HFF-Myc (cell line): ENCODE measurements at regions not wholly inside any gene's neighbourhood (a gene's known extent, or its start where the extent isn't known, plus 50 kb on each side); places are given as distances from the start of the nearest gene placed in this dataset.

Experiments
- DNase-seq: peaks from one replicate; pipeline ENCODE4 v3.0.0-alpha.2; 2011; ENCODE audit warnings: low read depth; ENCODE audit errors: extremely low read depth
- H3K4me3 ChIP-seq: replicated peaks from 2 replicates; pipeline ENCODE4 v1.5.1; 2011; ENCODE audit warnings: low read depth, mild to moderate bottlenecking, control low read depth, low read length
- TF ChIP-seq, protein P1 (sequence below): IDR thresholded peaks from 2 replicates; pipeline ENCODE4 v1.5.1; 2012; ENCODE audit warnings: mild to moderate bottlenecking, low read depth, low read length, control low read depth; ENCODE audit errors: missing control alignments

DNA sequence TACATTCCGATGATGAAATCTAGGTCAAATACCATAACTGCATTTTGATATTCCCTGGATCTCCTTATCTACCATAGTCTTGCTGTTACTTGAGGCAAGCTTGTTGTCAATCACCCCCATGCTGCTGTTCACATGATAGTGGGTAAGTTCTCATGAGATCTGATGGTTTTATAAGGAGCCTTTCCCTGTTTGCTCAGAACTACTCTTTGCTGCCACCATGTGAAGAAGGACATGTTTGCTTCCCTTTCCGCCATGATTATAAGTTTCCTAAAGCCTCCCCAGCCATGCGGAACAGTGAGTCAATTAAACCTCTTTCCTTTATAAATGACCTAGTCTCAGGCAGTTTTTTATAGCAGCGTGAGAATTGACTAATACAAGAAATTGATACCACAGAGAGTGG, 432.0 kb downstream of the GLUD2 start:
- H3K4me3 ChIP-seq, result no peak overlapping the region
- DNase-seq, result no peak
- TF ChIP-seq, protein P1, sequence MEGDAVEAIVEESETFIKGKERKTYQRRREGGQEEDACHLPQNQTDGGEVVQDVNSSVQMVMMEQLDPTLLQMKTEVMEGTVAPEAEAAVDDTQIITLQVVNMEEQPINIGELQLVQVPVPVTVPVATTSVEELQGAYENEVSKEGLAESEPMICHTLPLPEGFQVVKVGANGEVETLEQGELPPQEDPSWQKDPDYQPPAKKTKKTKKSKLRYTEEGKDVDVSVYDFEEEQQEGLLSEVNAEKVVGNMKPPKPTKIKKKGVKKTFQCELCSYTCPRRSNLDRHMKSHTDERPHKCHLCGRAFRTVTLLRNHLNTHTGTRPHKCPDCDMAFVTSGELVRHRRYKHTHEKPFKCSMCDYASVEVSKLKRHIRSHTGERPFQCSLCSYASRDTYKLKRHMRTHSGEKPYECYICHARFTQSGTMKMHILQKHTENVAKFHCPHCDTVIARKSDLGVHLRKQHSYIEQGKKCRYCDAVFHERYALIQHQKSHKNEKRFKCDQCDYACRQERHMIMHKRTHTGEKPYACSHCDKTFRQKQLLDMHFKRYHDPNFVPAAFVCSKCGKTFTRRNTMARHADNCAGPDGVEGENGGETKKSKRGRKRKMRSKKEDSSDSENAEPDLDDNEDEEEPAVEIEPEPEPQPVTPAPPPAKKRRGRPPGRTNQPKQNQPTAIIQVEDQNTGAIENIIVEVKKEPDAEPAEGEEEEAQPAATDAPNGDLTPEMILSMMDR, result no peak

DNA sequence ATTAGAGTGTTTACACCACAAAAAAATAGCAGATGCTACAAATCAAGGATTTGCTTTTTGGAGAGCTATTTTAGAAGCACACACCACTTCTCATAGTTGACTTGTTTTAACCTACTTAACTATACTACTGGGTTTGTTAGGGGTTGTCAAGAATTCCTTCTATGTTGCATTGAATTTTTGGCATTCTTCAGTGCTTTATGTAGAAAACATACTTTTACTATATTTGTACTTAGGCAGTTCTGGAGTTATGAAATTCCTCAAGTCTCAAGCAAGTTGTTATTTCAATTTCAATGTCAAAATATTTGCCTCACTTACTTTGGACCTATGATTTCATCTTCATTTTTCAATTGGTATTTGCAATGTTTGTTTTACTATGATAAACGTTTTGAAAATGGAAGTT, 449.6 kb downstream of the GLUD2 start:
- no peak overlapping the region for H3K4me3 ChIP-seq
- TF ChIP-seq, protein P1, result no peak
- no peak for DNase-seq

DNA sequence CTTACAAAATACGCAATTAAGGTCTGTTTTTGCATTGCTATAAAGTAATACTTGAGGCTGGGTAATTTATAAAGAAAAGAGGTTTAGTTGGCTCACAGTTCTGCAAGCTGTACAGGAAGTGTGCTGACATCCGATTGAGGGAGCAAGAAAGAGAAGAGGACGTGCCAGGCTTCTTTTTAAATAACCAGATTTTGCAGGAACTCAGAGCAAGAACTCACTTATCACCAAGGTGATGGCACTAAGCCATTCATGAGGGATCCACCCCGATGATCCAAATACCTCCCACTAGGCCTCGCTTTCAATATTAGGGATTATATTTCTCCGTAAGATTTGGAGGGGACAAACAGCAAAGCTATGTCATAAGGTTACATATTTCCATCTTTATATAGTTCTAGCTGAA, 456.7 kb downstream of the GLUD2 start:
- no peak overlapping the region for H3K4me3 ChIP-seq
- no peak for DNase-seq
- TF ChIP-seq, protein P1, result no peak

DNA sequence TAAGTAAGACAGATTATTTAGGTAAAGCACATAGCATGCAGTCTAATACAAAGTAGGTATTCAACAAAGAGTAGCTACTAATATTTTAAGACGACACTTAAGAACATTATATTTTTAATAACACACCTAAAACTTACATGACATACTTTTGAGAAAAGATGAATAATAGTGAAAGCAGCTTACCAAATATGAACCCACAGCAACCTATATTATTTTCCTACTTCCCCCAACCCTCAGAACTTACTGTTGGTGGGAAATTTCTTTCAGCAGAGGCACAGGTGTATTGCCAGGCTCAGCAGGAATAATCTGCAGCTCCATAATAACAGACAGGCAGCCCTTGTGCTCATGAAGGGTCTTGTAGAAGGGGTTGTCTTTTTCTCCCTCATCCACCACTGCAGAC, 498.9 kb downstream of the GLUD2 start:
- TF ChIP-seq, protein P1, result no peak
- no peak for DNase-seq
- H3K4me3 ChIP-seq, result no peak overlapping the region

DNA sequence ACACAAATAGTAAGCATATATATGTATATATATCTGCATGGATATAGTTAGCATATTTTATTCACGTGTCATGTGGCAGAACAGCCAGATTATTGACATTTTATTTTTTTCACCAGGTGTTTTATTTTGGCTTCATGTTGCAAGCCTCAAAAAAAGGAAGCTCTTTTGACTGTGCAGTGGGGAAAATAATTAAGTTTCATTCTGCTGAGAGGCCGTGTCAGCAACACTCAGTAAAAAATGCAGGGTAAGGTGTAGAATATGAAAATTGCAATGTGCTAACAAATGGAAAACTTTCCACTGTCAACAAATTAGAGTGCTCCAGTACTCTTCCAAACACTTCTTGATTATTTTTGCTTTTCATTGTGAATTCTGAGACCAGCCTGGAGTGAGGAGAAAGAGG, 511.5 kb downstream of the GLUD2 start:
- DNase-seq, result no peak
- TF ChIP-seq, protein P1, result no peak
- no peak overlapping the region for H3K4me3 ChIP-seq

DNA sequence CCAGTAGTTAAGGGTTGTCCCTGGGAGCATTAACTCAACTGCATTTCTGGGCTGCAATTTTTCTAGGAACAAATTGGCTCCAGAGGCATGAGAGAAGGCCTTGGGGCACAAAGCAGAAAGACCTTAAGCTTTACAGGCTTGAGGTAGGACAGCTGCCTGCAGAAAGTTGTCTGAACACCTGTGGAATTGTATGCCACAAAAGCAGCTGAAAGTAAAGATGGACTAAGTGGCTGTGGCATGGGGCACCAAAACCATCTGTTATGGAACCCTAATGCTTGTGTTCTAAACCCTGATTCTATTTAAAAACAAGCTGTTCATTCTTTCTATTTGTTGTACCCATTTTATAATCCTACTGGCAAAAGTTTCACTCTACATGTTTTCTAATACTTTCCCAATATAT, 515.2 kb downstream of the GLUD2 start:
- no peak for DNase-seq
- TF ChIP-seq, protein P1, result no peak
- H3K4me3 ChIP-seq, result no peak overlapping the region

DNA sequence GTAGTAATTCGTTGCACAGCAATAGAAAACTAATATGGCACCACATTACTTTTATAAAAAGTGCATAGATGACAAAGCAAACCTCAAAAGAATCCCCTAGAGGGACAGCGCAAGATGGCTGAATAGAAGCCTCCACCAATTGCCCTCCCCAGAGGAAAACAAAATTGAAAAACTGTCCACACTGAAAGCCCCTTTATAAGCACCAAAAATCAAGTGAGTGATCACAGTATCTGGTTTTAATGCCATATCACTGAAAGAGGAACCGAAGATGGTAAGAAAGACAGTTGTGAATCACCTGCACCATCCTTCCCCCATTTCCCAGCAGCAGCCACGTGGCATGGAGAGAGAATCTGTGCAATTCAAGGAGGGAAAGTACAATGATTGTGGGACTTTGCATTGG, 522.2 kb downstream of the GLUD2 start:
- no peak overlapping the region for H3K4me3 ChIP-seq
- no peak for DNase-seq
- TF ChIP-seq, protein P1, result no peak
